ENCODE measurements at regions not wholly inside any gene's neighbourhood (a gene's known extent, or its start where the extent isn't known, plus 50 kb on each side); places are given as distances from the start of the nearest gene placed in this dataset.
"Not testable (repeated sequence)": the region's sequence is repeated elsewhere in the genome, so short reads cannot be mapped to it uniquely, and the experiment has no call there.

DNA sequence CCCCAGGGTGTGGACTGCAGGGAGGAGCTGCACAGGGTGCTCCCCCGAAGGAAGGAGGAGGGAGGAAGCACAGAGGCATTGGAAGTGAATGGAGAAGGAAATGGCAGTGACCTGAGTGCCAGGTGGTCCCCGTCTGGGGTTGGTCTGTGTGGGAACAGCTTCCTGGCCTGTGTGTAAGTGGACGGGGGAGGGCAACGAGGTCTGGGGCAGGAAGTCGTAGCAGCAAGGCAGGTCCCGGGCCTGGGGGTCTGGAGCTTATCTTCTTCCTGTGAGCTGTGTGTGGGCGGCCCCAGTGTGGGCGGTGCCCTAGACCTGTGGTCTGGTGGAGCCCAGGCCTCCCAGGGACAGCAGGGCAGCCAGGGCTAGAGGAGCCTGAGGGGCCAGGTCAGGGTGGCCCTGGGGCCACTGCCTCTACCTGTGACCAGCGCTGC, 382.1 kb downstream of the TMEM121 start:
- H3K4me3 ChIP-seq (replicated peaks; ENCODE audit: insufficient read depth, low read length), result no peak overlapping the region
- DNase-seq (ENCODE audit: low read depth in 1 of 2, low spot score in 1 of 2), result no peak

DNA sequence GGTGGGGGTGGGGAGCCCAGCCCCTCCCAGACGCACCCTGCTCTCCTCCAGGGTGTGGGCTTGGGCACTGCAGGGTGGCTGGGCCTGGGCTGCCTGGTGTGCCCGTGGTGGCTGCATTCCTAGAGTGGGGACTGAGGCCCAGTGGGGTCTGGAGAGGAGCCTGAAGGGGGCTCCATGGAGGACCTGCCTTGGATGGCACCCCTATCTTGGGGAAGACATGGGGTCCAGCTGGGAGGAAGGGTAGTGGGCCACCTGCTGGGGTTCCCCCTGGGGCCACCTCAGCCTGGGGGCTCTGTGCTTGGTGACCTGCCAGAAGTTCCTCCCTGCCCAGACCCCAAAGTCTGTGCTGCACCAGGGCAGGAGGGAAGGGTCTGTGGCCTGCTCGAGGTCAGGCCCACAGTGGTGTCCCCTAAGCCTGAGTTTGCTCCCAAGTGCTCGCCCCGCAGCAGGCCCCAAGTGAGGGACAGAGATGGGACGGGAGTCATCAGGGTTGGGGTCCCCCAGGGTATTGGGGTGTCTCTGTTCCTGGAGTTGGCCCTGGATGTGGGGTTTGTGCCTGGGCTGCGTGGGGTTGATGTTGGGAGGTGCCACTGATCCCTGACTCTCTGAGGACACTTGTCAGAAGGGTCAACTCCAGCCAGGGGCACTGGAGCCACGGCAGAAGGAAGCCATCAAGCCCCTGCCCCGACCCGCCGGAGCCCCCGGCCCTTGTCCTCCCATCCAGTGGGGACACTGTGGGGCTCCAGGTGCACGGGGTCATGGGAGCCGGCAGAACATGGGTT, 382.9 kb downstream of the TMEM121 start:
- TF ChIP-seq POLR2AphosphoS5 (IDR thresholded peaks at IDR 0.05; ENCODE audit: low read depth) (no peak), GABPA (IDR thresholded peaks at IDR 0.05; ENCODE audit: low read depth) (no peak), SPI1 (IDR thresholded peaks at IDR 0.05; ENCODE audit: borderline replicate concordance, low read depth) (no peak)
- TF ChIP-seq, protein P1, sequence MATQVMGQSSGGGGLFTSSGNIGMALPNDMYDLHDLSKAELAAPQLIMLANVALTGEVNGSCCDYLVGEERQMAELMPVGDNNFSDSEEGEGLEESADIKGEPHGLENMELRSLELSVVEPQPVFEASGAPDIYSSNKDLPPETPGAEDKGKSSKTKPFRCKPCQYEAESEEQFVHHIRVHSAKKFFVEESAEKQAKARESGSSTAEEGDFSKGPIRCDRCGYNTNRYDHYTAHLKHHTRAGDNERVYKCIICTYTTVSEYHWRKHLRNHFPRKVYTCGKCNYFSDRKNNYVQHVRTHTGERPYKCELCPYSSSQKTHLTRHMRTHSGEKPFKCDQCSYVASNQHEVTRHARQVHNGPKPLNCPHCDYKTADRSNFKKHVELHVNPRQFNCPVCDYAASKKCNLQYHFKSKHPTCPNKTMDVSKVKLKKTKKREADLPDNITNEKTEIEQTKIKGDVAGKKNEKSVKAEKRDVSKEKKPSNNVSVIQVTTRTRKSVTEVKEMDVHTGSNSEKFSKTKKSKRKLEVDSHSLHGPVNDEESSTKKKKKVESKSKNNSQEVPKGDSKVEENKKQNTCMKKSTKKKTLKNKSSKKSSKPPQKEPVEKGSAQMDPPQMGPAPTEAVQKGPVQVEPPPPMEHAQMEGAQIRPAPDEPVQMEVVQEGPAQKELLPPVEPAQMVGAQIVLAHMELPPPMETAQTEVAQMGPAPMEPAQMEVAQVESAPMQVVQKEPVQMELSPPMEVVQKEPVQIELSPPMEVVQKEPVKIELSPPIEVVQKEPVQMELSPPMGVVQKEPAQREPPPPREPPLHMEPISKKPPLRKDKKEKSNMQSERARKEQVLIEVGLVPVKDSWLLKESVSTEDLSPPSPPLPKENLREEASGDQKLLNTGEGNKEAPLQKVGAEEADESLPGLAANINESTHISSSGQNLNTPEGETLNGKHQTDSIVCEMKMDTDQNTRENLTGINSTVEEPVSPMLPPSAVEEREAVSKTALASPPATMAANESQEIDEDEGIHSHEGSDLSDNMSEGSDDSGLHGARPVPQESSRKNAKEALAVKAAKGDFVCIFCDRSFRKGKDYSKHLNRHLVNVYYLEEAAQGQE (IDR thresholded peaks at IDR 0.05; ENCODE audit: insufficient replicate concordance, low read depth), result no peak
- TF ChIP-seq, protein P2, sequence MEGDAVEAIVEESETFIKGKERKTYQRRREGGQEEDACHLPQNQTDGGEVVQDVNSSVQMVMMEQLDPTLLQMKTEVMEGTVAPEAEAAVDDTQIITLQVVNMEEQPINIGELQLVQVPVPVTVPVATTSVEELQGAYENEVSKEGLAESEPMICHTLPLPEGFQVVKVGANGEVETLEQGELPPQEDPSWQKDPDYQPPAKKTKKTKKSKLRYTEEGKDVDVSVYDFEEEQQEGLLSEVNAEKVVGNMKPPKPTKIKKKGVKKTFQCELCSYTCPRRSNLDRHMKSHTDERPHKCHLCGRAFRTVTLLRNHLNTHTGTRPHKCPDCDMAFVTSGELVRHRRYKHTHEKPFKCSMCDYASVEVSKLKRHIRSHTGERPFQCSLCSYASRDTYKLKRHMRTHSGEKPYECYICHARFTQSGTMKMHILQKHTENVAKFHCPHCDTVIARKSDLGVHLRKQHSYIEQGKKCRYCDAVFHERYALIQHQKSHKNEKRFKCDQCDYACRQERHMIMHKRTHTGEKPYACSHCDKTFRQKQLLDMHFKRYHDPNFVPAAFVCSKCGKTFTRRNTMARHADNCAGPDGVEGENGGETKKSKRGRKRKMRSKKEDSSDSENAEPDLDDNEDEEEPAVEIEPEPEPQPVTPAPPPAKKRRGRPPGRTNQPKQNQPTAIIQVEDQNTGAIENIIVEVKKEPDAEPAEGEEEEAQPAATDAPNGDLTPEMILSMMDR (IDR thresholded peaks at IDR 0.05; ENCODE audit: insufficient read depth, low read length), result no peak
- DNase-seq (ENCODE audit: low read depth in 1 of 2, low spot score in 1 of 2), result no peak
- Histone ChIP-seq H3K27me3 (ENCODE audit: insufficient read depth, poor library complexity, severe bottlenecking) (peaks cover 7% of the 10 kb centered on the region), H3K27ac (replicated peaks) (no peak overlapping the region), H3K4me3 (replicated peaks; ENCODE audit: insufficient read depth, low read length) (no peak overlapping the region)

More for the DNA sequence above, 382.1 kb downstream of the TMEM121 start:
- TF ChIP-seq POLR2AphosphoS5 (IDR thresholded peaks at IDR 0.05; ENCODE audit: low read depth) (no peak), SPI1 (IDR thresholded peaks at IDR 0.05; ENCODE audit: borderline replicate concordance, low read depth) (no peak), GABPA (IDR thresholded peaks at IDR 0.05; ENCODE audit: low read depth) (no peak)
- TF ChIP-seq, protein P1 (IDR thresholded peaks at IDR 0.05; ENCODE audit: insufficient replicate concordance, low read depth), result no peak
- TF ChIP-seq, protein P2 (IDR thresholded peaks at IDR 0.05; ENCODE audit: insufficient read depth, low read length), result no peak
- Histone ChIP-seq H3K27me3 (ENCODE audit: insufficient read depth, poor library complexity, severe bottlenecking) (peaks cover 7% of the 10 kb centered on the region), H3K27ac (replicated peaks) (no peak overlapping the region)

DNA sequence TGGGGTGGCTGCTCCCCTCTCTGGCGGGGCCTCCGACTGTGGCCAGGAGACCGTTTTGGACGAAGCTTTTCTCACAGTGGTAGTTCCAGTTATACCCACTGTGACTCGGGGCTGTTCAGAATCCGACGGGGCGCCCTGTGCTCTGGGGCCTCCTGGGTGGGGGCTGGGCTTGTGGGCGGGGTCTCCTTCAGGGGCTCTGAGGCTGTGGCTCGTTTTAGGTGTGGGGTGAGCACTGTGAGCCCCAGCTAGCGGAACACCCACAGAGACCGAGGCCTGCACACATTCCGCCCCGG, 383.4 kb downstream of the TMEM121 start:
- not testable (repeated sequence) for H3K27me3 ChIP-seq (ENCODE audit: insufficient read depth, poor library complexity, severe bottlenecking); H3K4me3 ChIP-seq (replicated peaks; ENCODE audit: insufficient read depth, low read length); H3K27ac ChIP-seq (replicated peaks); DNase-seq (ENCODE audit: low read depth in 1 of 2, low spot score in 1 of 2)

DNA sequence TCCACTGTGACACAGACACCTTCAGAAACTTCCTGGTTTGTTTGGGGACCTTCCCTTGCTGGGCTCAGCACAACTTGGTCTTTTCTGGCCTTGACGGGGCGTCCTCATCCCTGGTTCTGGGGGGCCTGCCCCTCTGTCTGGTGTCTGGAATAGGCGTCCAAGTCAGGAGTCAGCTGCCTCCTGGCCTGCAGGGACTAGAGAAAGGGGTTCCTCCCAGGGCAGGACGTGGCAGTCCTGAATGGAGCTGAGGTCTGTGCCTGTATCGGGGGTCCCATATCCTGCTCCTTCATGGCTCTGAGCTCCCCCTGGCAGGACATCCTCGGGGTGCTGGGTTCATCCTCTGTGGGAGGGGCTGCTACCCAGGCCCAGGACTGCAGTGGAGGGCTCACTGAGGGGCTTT, 384.0 kb downstream of the TMEM121 start:
- no peak for TF ChIP-seq SPI1 (IDR thresholded peaks at IDR 0.05; ENCODE audit: borderline replicate concordance, low read depth)
- TF ChIP-seq POLR2AphosphoS5 (IDR thresholded peaks at IDR 0.05; ENCODE audit: low read depth), result no peak
- TF ChIP-seq, protein P1 (IDR thresholded peaks at IDR 0.05; ENCODE audit: insufficient replicate concordance, low read depth), result no peak
- TF ChIP-seq, protein P2 (IDR thresholded peaks at IDR 0.05; ENCODE audit: insufficient read depth, low read length), result no peak
- TF ChIP-seq GABPA (IDR thresholded peaks at IDR 0.05; ENCODE audit: low read depth), result no peak
- peaks cover 7% of the 10 kb centered on the region for H3K27me3 ChIP-seq (ENCODE audit: insufficient read depth, poor library complexity, severe bottlenecking)
- DNase-seq (ENCODE audit: low read depth in 1 of 2, low spot score in 1 of 2), result no peak
- no peak overlapping the region for H3K27ac ChIP-seq (replicated peaks)
- H3K4me3 ChIP-seq (replicated peaks; ENCODE audit: insufficient read depth, low read length), result no peak overlapping the region
